Esophagus squamous epithelium (tissue), 4 donors: ENCODE measurements at regions not wholly inside any gene's neighbourhood (a gene's known extent, or its start where the extent isn't known, plus 50 kb on each side); places are given as distances from the start of the nearest gene placed in this dataset.

Source experiments
- POLR2A ChIP-seq, 4 donors: fragments of 450-650 bp; IDR thresholded peaks; one replicate each; pipeline ENCODE4 v1.6.1; 2017; ENCODE audit warnings: antibody characterized with exemption in 4 of 4, mild to moderate bottlenecking in 4 of 4, moderate library complexity in 3 of 4
- TF ChIP-seq, protein P1 (sequence below), 6 experiments: fragments of 450-650 bp in 4 of 6; fragments of 200-600 bp in 2 of 6; sonication (generic) in 2 of 6; IDR thresholded peaks; one replicate each; pipeline ENCODE4 v1.5.1; 2016 to 2019; ENCODE audit warnings: antibody characterized with exemption in 6 of 6, mild to moderate bottlenecking in 4 of 6, moderate library complexity in 4 of 6

DNA sequence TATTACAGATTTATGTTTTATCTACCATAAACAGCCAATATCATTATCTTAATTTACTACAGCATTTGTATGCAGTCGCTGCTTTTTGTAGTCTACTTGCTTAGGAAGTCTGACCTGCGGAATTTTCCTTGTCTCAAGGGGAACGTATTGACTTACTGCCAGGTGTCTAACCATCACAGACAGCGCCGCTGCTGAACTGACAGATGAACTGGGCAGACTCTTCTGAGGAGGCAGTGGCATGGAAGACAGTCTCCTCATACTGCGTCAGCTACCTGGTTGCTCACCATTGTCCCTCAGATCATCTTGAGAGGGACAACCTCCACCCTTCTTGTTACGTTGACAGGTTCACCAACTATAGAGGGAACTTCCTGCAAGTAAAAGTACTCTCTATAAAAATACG is 574.3 kb upstream of the ZNF462 start:
- TF ChIP-seq, protein P1, sequence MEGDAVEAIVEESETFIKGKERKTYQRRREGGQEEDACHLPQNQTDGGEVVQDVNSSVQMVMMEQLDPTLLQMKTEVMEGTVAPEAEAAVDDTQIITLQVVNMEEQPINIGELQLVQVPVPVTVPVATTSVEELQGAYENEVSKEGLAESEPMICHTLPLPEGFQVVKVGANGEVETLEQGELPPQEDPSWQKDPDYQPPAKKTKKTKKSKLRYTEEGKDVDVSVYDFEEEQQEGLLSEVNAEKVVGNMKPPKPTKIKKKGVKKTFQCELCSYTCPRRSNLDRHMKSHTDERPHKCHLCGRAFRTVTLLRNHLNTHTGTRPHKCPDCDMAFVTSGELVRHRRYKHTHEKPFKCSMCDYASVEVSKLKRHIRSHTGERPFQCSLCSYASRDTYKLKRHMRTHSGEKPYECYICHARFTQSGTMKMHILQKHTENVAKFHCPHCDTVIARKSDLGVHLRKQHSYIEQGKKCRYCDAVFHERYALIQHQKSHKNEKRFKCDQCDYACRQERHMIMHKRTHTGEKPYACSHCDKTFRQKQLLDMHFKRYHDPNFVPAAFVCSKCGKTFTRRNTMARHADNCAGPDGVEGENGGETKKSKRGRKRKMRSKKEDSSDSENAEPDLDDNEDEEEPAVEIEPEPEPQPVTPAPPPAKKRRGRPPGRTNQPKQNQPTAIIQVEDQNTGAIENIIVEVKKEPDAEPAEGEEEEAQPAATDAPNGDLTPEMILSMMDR (IDR thresholded peaks at IDR 0.05) = no peak
- TF ChIP-seq POLR2A (IDR thresholded peaks at IDR 0.05) = no peak
